ENCODE measurements at regions not wholly inside any gene's neighbourhood (a gene's known extent, or its start where the extent isn't known, plus 50 kb on each side); places are given as distances from the start of the nearest gene placed in this dataset.

DNA sequence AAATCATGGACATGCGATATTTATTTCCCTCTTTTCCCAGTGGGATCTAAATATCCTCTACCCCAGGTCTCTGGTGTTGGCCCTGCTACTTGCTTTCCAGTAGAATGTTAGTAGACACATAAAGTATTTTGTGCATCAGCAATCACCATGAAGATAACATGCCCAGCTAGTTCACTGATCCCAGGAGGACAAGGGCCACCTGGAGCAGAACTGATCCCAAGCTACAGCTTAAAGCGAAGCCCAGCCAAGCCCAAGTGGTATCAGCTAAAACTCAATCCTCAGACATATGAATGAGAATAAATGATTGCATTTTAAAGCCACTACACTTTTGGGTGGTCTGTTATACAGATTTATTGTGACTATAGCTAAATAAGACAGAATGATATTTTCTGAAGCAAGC lies 516.2 kb downstream of the INSC start:
- ATAC-seq (ENCODE audit: insufficient number of reproducible peaks, low FRiP score, low read depth) = no peak
- no peak overlapping the region for H3K4me3 ChIP-seq
- no peaks in the 10 kb centered on the region for H3K27me3 ChIP-seq (replicated peaks; ENCODE audit: insufficient read depth)
- no peak for DNase-seq (ENCODE audit: low spot score)
- H3K9me3 ChIP-seq = no peaks in the 10 kb centered on the region
- no peaks in the 10 kb centered on the region for H3K4me1 ChIP-seq (ENCODE audit: control insufficient read depth in 1 of 2, low read depth in 2 of 2)
- no peaks in the 10 kb centered on the region for H3K36me3 ChIP-seq
- no peak for TF ChIP-seq CTCF (IDR thresholded peaks at IDR 0.05)
- H3K27ac ChIP-seq = no peak overlapping the region

- Histone ChIP-seq H3K9me3 (no peaks in the 10 kb centered on the region), H3K36me3 (no peaks in the 10 kb centered on the region), H3K4me1 (ENCODE audit: control insufficient read depth in 1 of 2, low read depth in 2 of 2) (no peaks in the 10 kb centered on the region), H3K27me3 (replicated peaks; ENCODE audit: insufficient read depth) (no peaks in the 10 kb centered on the region), H3K4me3 (no peak overlapping the region), H3K27ac (no peak overlapping the region)
- no peak for DNase-seq (ENCODE audit: low spot score)
- no peak for ATAC-seq (ENCODE audit: insufficient number of reproducible peaks, low FRiP score, low read depth)
- TF ChIP-seq CTCF (IDR thresholded peaks at IDR 0.05) = no peak
These were observed 520.8 kb downstream of the INSC start for GRCh38 chr11:15635521-15635920.

DNA sequence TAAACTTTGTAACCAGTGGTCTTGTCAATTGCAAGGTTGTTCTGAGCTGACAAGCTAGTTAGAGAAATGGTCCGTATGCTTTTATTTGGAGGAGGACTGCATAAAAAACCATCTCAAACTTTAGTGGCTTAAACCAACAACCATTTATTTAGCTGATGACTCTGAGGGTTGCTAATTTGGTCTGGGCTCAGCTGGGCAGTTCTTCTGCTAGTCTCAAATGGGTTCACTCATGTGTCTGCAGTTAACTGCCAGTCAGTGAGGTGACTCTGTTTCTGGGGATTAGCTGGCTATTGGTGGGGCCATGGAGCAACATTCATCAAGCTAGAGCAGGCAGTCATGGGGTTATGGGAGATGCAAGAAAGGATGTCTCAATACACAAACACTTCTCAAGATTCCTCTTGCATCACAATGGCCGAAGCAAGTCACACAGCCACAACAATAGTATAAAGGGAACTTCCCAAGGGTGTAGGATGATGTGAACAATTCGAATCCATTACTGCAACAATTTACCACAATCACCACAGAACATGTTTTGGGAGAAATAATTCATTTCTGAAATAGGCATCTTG lies 521.9 kb downstream of the INSC start:
- ATAC-seq (ENCODE audit: insufficient number of reproducible peaks, low FRiP score, low read depth) = no peak
- DNase-seq (ENCODE audit: low spot score) = no peak
- no peak for TF ChIP-seq CTCF (IDR thresholded peaks at IDR 0.05)

GRCh38 chr11:15638386-15638787 lies 523.7 kb downstream of the INSC start:
- ATAC-seq (ENCODE audit: insufficient number of reproducible peaks, low FRiP score, low read depth) (no peak), DNase-seq (ENCODE audit: low spot score) (no peak)
- Histone ChIP-seq H3K27ac (no peak overlapping the region), H3K4me1 (ENCODE audit: control insufficient read depth in 1 of 2, low read depth in 2 of 2) (no peaks in the 10 kb centered on the region), H3K4me3 (no peak overlapping the region), H3K27me3 (replicated peaks; ENCODE audit: insufficient read depth) (no peaks in the 10 kb centered on the region), H3K36me3 (no peaks in the 10 kb centered on the region), H3K9me3 (no peaks in the 10 kb centered on the region)
- no peak for TF ChIP-seq CTCF (IDR thresholded peaks at IDR 0.05)

More for the DNA sequence above, 521.9 kb downstream of the INSC start:
- Histone ChIP-seq H3K27ac (no peak overlapping the region), H3K4me3 (no peak overlapping the region), H3K36me3 (no peaks in the 10 kb centered on the region), H3K4me1 (ENCODE audit: control insufficient read depth in 1 of 2, low read depth in 2 of 2) (no peaks in the 10 kb centered on the region), H3K9me3 (no peaks in the 10 kb centered on the region), H3K27me3 (replicated peaks; ENCODE audit: insufficient read depth) (no peaks in the 10 kb centered on the region)

DNA sequence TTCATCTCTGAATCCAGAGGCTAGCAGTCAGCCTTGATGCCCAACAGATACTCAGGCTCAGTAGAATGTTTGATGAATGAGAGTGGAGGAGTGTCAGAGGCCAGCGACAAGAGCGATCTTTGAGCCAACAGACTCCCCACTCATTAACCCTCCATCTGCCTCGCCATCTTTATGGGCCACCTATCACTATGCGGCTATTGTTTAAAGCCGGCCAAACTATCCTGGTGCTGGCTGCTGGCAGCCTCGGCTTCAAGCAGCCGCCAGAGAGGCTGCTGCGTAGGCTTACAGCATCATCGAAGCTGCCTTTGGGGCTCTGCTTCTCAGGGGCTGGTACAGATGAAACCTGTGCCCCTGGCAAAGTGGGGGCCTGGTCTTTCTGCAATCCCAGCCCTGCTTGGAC lies 525.6 kb downstream of the INSC start:
- ATAC-seq (ENCODE audit: insufficient number of reproducible peaks, low FRiP score, low read depth) (no peak), DNase-seq (ENCODE audit: low spot score) (no peak)
- Histone ChIP-seq H3K27ac (no peak overlapping the region), H3K9me3 (no peaks in the 10 kb centered on the region), H3K36me3 (no peaks in the 10 kb centered on the region), H3K4me1 (ENCODE audit: control insufficient read depth in 1 of 2, low read depth in 2 of 2) (no peaks in the 10 kb centered on the region), H3K4me3 (no peak overlapping the region), H3K27me3 (replicated peaks; ENCODE audit: insufficient read depth) (no peaks in the 10 kb centered on the region)
- TF ChIP-seq CTCF (IDR thresholded peaks at IDR 0.05) = no peak

Measured in thoracic aorta (tissue), 2 donors.